HG02970 (cell line): ENCODE measurements at regions not wholly inside any gene's neighbourhood (a gene's known extent, or its start where the extent isn't known, plus 50 kb on each side); places are given as distances from the start of the nearest gene placed in this dataset.

ENCODE experiments used
- ATAC-seq: cut with Tn5 transposase; IDR thresholded peaks from one replicate; pipeline ENCODE4 v1.9.1; 2021; ENCODE audit warnings: mild to moderate bottlenecking, moderate library complexity, moderate number of reproducible peaks; ENCODE audit not compliant: unreplicated experiment, low FRiP score

DNA sequence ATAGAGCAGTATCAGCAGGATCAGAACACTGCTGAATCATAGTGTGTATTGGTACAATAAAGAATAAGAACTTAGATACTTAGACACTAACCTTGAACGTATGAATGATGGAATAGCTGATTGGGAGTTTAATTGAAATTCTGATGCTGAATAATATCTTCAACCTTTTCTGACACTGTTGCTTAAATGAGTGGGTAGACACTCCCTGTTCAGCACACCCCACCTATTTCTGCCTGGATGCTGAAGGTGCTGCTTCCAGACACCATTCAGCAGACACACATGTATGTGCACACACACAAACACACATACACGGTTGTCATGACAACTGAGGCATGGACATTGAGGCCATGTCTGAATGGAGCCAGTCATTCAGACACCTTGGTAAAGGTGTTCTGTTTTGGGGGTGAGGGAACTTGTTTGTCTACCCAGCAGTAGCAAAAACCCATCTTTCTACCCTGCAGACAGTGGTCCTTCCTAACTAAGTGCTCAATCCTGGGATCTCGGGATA is 54.3 kb downstream of the TMEM215 start:
- ATAC-seq: no peak

DNA sequence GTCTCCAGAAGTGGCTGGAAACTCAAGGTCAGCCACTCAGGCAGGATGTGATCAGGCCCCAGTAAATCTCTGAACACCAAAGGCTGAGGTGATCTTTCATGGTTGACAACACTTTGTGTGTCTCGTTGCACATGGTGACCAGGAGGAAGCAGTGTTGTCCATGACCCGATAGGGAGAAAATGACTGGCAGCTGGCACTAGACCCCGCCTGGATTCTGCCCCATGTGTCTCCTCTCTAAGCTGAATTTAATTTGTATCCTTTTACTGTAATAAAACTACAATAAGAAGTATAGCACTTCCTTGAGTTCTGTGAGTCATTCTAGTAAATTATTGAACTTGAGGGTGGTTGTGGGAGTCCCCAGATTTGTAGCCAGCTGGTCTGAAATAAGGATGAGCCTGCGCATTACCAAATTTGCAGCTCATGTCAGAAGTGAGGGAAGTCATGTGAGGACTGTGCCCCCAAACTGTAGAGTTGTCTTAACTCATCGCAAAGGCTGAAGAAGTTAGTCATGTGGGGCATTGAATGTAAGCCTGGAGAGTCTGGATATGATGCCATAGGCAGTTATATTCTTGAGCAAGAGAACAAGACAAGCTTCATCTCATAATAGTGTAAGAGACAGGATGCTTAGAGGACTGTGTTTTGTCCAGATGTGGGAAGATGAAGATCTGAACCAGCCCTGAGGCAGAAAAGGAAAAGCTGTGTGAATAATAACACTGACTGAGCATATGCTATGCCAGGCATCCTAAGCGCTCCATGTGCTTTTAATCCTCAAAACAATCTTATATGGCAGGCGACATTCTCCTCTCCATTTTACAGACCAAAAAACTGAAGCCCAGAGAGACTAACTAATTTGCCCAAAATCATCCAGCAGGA is 55.9 kb downstream of the TMEM215 start:
- peak; percentile 59 for ATAC-seq

DNA sequence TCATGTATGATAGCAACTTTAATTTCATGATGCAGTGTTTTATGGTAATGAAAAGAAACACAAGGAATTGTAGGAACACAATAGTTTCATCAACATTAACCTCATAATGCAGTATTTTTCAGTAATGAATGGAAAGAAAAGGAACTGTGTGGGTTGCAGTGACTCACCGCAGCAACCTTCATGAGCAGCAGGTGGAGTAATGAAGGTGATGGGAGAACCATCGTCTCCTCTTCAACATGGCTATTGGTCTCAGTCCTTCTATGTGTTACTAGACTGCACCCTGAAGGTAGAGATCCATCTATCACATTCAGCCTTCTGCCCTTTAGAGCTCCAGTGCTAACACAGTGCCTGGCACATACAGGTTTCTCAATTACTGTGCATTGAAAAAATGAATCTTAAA is 58.0 kb downstream of the TMEM215 start:
- ATAC-seq: no peak

GRCh38 chr9:32843295-32843694 is 60.0 kb downstream of the TMEM215 start:
- no peak for ATAC-seq

GRCh38 chr9:32844259-32844658 is 60.9 kb downstream of the TMEM215 start:
- ATAC-seq: no peak

DNA sequence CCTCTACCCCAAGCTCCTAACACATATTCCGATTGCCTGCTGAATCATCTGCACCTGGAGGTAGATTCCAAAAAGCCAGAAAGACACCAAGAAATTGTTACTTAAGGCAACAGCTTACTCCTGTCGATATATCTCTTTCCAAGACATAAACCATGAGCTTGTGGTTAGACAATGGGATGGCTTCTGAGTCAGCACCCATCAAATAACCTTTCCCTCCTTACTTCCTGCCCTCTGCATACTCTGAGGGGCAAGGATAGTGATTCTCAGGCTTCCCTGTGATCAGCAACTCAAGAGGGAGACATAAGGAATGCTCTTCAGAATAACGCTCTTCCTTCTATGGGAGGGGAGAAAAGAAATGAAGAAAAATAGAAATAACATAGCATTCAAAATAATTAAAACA is 70.9 kb downstream of the TMEM215 start:
- no peak for ATAC-seq

GRCh38 chr9:32855752-32856151 is 72.4 kb downstream of the TMEM215 start:
- no peak for ATAC-seq

DNA sequence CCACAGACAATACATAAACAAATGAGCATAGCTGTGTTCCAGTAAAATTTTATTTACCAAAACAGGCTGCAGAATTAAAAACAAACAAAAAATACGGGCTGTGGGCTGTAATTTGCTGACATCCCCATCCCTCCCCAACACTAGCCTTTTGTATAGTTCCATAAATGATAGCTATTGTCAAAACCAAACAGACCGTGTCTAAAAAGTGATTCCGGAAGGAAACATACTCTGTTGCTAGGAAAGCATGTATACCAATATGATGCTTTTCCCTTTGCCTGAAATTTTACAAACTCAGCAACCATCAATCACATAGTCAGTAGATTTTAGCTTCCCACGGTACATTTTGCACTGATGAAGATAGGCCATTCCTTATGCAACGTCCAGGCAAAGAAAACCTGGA is 80.0 kb downstream of the TMEM215 start:
- ATAC-seq: no peak

DNA sequence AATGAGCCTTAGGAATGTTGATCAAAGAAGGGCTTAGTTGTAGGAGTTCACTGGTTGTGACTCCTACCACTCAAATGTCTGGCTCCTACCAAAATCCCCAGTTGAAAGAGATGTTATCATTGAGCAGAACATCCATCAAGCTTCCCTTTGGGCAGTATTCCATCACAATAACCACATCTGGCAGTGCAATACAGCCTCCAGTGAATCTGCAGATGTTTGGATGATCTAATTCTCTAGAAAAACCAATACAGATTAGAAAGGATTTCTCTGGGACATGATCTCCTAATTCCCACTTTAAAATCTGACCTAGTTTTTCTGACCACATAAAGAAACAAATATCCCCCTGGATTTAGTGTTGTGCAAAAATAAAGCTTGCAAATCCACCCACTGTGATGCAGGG is 81.6 kb downstream of the TMEM215 start:
- ATAC-seq: no peak

- ATAC-seq: no peak
Measured at GRCh38 chr9:32866273-32866672, 82.9 kb downstream of the TMEM215 start.

GRCh38 chr9:32867026-32867425 is 83.7 kb downstream of the TMEM215 start:
- no peak for ATAC-seq

GRCh38 chr9:32867601-32868204 is 84.4 kb downstream of the TMEM215 start:
- no peak for ATAC-seq

GRCh38 chr9:32869404-32869803 is 86.1 kb downstream of the TMEM215 start:
- no peak for ATAC-seq

DNA sequence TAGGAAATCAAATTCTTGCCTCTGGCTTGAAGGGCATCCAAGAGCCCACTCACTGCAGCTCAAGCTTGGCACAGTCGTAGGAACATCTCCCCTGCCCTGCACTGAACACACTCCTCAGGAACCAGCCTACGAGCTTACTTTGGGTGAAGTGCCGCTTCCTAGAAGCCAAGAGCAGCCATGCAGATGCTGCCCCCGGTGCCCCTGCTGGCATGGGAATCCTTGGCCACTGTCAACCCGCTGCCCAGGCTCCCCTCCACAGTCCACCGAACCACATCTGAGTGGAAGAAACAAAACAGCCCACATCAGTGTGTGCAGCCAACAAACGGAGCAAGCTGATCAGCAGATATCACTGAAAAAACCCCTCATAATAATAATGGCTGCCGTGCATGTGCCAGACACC is 89.8 kb downstream of the TMEM215 start:
- ATAC-seq: no peak

DNA sequence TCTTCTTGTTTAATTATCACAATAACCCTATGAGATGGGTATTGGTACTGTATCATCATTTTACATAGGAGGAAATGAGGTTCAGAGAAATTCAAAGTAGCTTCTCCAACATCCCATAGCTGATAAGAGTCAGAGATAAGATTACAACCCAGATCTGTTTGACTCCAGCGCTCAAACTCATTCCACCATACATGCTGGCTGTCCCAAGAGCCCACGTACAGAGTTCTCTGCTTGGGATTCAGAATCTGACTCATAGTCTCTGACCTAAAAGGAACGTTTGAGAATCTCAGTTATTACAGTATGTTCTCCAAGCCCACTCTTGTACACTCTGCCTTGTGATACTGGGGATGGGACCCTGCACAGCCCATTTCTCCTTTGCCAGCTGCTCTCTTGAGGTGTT is 90.2 kb downstream of the TMEM215 start:
- no peak for ATAC-seq

DNA sequence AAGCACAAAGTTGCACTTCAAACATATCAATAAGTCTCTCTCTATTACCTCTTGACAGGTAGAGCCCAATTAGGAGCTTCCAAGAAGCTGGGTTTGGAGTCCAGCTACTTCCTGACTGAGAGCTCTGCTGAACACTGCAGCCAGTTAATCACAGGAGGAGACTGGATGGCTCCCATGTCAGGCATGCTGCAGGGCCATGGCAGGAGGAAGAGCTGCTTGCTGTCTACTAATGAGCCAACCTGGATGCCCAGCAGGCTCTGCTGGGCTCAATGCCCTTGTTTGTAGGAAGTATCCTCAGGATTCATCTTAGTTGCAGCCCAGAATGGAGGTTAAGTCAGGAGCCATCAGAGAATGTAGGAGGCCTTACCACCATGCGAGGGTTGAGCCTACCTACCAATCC is 91.9 kb downstream of the TMEM215 start:
- no peak for ATAC-seq

GRCh38 chr9:32875748-32876147 is 92.4 kb downstream of the TMEM215 start:
- ATAC-seq: no peak

DNA sequence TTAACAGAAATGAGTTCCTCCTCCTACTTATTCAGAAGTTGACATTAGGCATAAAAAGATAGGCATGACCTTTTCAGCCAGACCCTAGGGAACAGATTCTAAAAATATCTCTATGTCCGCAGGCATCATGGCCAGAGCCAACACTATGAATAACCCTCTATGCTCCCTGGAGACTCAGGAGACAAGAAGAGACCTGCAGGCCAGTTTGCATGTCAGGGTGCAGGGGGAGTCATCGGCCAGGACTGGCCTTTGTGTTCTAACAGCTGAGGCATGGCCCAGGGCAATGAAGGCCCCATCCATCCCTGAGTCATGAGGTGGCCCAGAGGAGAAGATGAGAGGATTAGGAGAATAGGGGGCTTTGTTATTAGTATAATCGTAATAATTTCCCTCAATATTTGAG is 93.8 kb downstream of the TMEM215 start:
- no peak for ATAC-seq

DNA sequence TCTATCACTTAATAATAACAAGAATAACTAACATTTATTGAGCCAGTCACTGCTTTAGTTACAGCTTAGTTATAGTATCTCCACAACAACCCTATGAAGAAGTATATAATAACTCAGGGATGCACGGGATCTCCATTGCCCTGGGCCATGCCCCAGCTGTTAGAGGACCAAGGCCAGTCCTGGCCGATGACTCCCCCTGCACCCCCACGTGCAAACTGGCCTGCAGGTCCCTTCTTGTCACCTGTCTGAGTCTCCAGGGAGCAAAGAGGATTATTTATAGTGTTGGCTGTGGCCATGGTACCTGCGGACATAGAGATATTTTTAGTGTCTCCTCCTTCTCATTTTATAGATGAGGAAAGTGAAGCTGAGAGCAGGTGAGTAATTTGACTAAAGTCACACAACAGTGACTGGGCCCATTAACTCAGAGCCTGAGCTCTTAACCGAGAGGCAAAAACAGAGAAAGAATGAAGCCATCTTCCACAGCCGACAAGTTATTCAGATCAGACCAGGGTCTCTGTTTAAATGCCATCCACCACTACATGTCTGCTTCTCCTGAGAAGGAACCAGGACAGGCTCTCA is 94.4 kb downstream of the TMEM215 start:
- ATAC-seq: no peak

DNA sequence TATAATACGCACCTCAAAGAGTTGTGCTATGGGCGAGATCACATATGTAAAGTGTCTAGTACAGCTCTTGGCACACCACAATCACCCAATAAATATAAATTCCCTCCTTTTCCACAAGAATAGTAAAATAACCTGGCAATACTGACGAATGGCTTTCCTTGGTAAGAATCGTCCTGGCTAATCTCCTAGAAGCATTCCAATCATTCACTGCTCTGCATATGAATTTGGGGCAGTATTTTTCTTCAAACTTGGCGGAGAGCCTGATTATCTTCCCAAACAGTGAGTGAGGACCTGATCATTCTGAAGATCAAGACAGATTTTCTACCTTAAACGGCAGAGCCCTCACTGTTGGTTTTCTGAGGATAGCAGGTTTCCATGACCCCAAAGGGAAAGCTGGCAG is 96.0 kb downstream of the TMEM215 start:
- ATAC-seq: no peak

DNA sequence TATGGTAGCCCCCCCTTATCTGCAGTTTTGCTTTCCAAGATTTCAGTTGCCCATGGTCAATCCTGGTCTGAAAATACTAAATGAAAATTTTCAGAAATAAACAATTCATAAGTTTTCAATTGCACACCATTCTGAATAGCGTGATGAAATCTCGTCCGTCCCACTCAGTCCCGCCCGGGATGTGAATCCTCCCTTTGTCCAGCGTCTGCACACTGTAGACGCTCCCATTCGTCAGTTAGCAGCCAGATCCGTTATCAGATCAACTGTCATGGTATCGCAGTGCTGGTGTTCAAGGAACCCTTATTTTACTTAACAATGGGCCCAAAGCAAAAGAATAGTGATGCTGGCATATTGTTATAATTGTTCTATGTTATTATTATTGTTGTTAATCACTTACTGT is 98.6 kb downstream of the TMEM215 start:
- ATAC-seq: no peak

DNA sequence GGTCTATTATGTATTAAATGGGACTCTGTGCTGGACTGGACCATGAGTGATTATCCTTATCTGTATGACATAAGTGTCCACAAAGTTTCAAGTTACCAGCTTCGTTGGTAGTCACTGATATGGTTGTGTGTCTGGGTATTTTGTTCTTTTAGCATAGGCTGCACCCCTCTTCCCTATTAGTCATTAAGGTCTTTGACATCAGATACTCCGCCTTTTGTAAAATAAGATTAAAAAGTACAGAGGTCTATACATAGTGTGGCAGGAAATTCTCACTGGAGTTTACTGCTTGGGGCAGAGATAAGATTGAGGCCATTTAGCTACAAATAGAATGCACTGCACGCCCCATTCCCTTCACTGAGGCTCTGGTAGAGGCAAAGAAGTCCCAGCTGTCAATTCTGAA is 99.4 kb downstream of the TMEM215 start:
- no peak for ATAC-seq
